ENCODE measurements at regions not wholly inside any gene's neighbourhood (a gene's known extent, or its start where the extent isn't known, plus 50 kb on each side); places are given as distances from the start of the nearest gene placed in this dataset.

DNA sequence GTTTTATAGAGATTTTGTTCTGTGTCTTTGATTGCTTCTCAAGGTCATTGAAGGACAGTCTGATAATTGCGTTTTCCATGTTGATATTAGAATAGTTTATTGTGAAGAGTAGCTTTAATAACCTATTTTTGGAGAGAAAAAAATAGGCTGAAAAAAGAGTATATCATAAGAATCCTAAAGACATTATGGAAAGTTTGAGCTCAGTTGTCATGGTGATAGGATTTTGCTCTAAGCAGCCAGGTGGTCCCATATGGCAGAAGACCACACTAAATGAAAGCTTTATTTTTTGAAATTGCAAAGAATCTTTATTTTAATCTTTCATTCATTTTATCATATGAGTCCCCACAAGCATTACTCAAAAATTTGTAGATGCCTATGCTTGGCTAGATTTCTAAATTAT is 358.9 kb upstream of the NAV3 start:
- H3K27me3 ChIP-seq (ENCODE audit: control insufficient read depth in 3 of 3, insufficient read depth in 3 of 3, low read length in 2 of 3) = no peaks in the 10 kb centered on the region
- 81 to 83% methylated on average over 1 of the region's 1 CpG for WGBS, 2 donors
- no peak overlapping the region for H3K9ac ChIP-seq (ENCODE audit: insufficient read depth in 1 of 2, low read length in 2 of 2)
- H3K27ac ChIP-seq (ENCODE audit: low read depth in 1 of 2, low read length in 1 of 2) = no peak overlapping the region
- no peaks in the 10 kb centered on the region for H3K9me3 ChIP-seq (ENCODE audit: control insufficient read depth in 4 of 4, insufficient read depth in 3 of 4, low read length in 3 of 4)
- H3K4me3 ChIP-seq = no peak overlapping the region
- H3K4me1 ChIP-seq (ENCODE audit: control insufficient read depth in 5 of 5, insufficient read depth in 5 of 5, low read length in 5 of 5) = peaks cover 0 to 2% (median 0%) of the 10 kb centered on the region in 5 donors
- ATAC-seq (ENCODE audit: insufficient read depth, low FRiP score) = no peak
- TF ChIP-seq, protein P1, sequence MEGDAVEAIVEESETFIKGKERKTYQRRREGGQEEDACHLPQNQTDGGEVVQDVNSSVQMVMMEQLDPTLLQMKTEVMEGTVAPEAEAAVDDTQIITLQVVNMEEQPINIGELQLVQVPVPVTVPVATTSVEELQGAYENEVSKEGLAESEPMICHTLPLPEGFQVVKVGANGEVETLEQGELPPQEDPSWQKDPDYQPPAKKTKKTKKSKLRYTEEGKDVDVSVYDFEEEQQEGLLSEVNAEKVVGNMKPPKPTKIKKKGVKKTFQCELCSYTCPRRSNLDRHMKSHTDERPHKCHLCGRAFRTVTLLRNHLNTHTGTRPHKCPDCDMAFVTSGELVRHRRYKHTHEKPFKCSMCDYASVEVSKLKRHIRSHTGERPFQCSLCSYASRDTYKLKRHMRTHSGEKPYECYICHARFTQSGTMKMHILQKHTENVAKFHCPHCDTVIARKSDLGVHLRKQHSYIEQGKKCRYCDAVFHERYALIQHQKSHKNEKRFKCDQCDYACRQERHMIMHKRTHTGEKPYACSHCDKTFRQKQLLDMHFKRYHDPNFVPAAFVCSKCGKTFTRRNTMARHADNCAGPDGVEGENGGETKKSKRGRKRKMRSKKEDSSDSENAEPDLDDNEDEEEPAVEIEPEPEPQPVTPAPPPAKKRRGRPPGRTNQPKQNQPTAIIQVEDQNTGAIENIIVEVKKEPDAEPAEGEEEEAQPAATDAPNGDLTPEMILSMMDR (IDR thresholded peaks at IDR 0.05; ENCODE audit: control extremely low read depth, extremely low read depth) = no peak
- DNase-seq = peak in 1 of 3 donors; percentile 11
- no peaks in the 10 kb centered on the region for H3K36me3 ChIP-seq (ENCODE audit: control insufficient read depth in 4 of 4, insufficient read depth in 4 of 4, low read length in 4 of 4)

DNA sequence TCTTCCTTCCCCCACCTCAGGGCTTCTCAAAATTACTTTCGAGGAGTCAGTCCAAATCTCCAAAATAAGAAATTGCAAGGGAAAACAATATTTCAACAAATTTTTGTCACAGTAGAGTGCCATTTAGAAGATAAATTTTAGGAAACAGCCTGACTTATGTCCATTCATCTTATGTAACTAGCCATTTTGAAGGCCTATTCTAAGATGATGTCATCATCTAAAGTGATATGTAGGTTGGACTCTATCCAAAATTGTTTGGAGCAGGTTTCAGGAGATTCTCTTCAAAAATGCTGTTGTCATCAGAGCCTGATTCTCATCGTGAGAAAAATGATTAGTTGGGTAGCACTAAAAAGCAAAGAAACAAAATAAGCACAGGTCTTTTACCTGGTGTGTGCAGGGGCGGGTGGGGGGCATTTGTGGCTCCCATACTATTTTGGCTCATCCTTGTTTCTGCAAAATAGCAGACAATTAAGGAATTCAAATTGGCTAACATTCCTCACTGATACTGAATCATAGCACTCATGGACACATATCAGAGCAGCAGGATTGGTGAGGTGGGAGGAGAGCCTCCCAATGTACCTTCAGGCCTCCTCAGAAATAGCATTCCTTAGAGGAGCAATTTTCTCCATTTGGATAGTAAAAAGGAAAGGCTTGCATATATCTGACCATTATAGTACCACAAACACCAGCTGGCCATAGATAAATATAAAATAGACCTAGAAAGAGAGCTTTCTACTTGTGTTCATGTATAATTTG is 360.9 kb upstream of the NAV3 start:
- DNase-seq (no peak), ATAC-seq (ENCODE audit: insufficient read depth, low FRiP score) (no peak)
- no peaks in the 10 kb centered on the region for H3K36me3 ChIP-seq (ENCODE audit: control insufficient read depth in 4 of 4, insufficient read depth in 4 of 4, low read length in 4 of 4)
- WGBS, 2 donors = 83 to 95% methylated on average over 3 of the region's 3 CpGs
- H3K27ac ChIP-seq (ENCODE audit: low read depth in 1 of 2, low read length in 1 of 2) = no peak overlapping the region
- no peak overlapping the region for H3K9ac ChIP-seq (ENCODE audit: insufficient read depth in 1 of 2, low read length in 2 of 2)
- peaks cover 0 to 2% (median 0%) of the 10 kb centered on the region in 5 donors for H3K4me1 ChIP-seq (ENCODE audit: control insufficient read depth in 5 of 5, insufficient read depth in 5 of 5, low read length in 5 of 5)
- no peaks in the 10 kb centered on the region for H3K27me3 ChIP-seq (ENCODE audit: control insufficient read depth in 3 of 3, insufficient read depth in 3 of 3, low read length in 2 of 3)
- TF ChIP-seq, protein P1 (IDR thresholded peaks at IDR 0.05; ENCODE audit: control extremely low read depth, extremely low read depth) = no peak
- H3K4me3 ChIP-seq = no peak overlapping the region
- no peaks in the 10 kb centered on the region for H3K9me3 ChIP-seq (ENCODE audit: control insufficient read depth in 4 of 4, insufficient read depth in 3 of 4, low read length in 3 of 4)

DNA sequence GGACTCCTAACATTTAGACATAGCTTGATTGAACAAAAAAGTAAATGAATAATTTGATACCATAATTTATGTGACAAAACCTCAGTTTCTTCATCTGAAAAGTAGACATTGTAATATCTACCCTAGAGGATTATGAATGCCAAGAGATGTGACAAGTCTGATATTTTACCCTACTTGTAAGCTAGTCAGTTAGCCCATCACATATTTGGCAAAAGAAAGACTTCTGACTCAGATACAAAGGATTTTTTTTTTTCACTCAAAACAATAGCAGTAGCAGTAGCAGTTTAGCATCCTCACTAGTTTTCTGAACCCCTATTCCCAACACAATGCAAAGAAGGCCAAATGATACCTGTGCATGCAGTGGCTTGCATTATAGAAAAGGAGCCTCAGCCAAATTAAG is 377.3 kb upstream of the E2F7 start:
- H3K27ac ChIP-seq (ENCODE audit: low read depth in 1 of 2, low read length in 1 of 2) = no peak overlapping the region
- H3K4me1 ChIP-seq (ENCODE audit: control insufficient read depth in 5 of 5, insufficient read depth in 5 of 5, low read length in 5 of 5) = no peaks in the 10 kb centered on the region
- no peak overlapping the region for H3K4me3 ChIP-seq
- H3K9me3 ChIP-seq (ENCODE audit: control insufficient read depth in 4 of 4, insufficient read depth in 3 of 4, low read length in 3 of 4) = peaks cover 0 to 2% (median 0%) of the 10 kb centered on the region in 4 donors
- no peak overlapping the region for H3K9ac ChIP-seq (ENCODE audit: insufficient read depth in 1 of 2, low read length in 2 of 2)
- ATAC-seq (ENCODE audit: insufficient read depth, low FRiP score) (no peak), DNase-seq (no peak)
- H3K27me3 ChIP-seq (ENCODE audit: control insufficient read depth in 3 of 3, insufficient read depth in 3 of 3, low read length in 2 of 3) = no peaks in the 10 kb centered on the region
- H3K36me3 ChIP-seq (ENCODE audit: control insufficient read depth in 4 of 4, insufficient read depth in 4 of 4, low read length in 4 of 4) = no peaks in the 10 kb centered on the region
- TF ChIP-seq, protein P1 (IDR thresholded peaks at IDR 0.05; ENCODE audit: control extremely low read depth, extremely low read depth) = no peak

DNA sequence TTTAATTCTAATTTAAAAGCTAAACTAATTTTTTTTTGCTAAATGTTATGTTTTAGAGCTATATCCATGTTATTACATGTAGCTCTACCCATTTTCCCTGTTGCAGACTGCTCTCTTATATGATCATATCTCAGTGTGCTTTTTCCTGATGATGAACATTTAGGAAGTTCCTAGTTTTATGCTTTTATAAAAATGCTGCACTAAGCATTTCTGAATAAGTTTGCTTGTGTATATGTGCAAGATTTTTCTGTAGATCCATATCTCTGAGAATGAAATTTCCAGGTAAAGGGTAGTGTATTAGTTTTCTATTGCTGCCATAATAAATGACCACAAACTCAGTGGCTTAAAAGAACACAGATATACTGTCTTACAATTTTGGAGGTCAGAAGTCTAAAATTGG is 374.4 kb upstream of the E2F7 start:
- Histone ChIP-seq H3K27me3 (ENCODE audit: control insufficient read depth in 3 of 3, insufficient read depth in 3 of 3, low read length in 2 of 3) (no peaks in the 10 kb centered on the region), H3K4me1 (ENCODE audit: control insufficient read depth in 5 of 5, insufficient read depth in 5 of 5, low read length in 5 of 5) (no peaks in the 10 kb centered on the region), H3K4me3 (no peak overlapping the region), H3K27ac (ENCODE audit: low read depth in 1 of 2, low read length in 1 of 2) (no peak overlapping the region), H3K9ac (ENCODE audit: insufficient read depth in 1 of 2, low read length in 2 of 2) (no peak overlapping the region), H3K36me3 (ENCODE audit: control insufficient read depth in 4 of 4, insufficient read depth in 4 of 4, low read length in 4 of 4) (no peaks in the 10 kb centered on the region), H3K9me3 (ENCODE audit: control insufficient read depth in 4 of 4, insufficient read depth in 3 of 4, low read length in 3 of 4) (no peaks in the 10 kb centered on the region)
- DNase-seq = no peak
- TF ChIP-seq, protein P1 (IDR thresholded peaks at IDR 0.05; ENCODE audit: control extremely low read depth, extremely low read depth) = no peak
- ATAC-seq (ENCODE audit: insufficient read depth, low FRiP score) = no peak

Data from lung (tissue), 11 donors.